ENCODE measurements at regions not wholly inside any gene's neighbourhood (a gene's known extent, or its start where the extent isn't known, plus 50 kb on each side); places are given as distances from the start of the nearest gene placed in this dataset.

DNA sequence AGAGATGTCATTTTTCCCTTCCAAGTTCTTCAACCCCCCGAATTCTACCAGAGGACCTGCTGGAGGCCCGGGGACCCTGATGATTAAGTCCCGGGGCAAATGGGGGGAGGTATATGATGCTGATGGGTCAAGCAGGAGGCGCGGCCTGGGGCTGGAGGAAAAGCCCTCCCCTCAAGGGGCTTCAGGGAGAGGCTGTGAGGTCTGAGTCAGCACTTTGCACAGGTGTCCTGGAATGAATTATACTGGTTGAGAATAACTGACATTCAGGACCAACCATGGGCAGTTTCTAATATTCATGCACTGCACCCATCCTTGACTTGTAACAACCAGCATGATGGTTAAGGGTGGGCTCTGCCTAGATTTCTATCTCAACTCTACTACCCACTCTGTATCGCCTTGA, 146.8 kb upstream of the SYT13 start:
- peaks cover 21% of the 10 kb centered on the region for H3K27me3 Mint-ChIP-seq (ENCODE audit: insufficient read depth, unreplicated experiment)
- peaks cover 6% of the 10 kb centered on the region for H3K36me3 Mint-ChIP-seq (ENCODE audit: insufficient read depth, unreplicated experiment)
- no peak for DNase-seq
- Histone ChIP-seq H3K4me3 (ENCODE audit: low read depth, low read length) (no peak overlapping the region), H3K36me3 (ENCODE audit: control insufficient read depth, insufficient read depth, low read length) (no peaks in the 10 kb centered on the region), H3K27me3 (replicated peaks; ENCODE audit: control insufficient read depth, insufficient read depth, low read length) (peaks cover 1% of the 10 kb centered on the region; the same call in 1 of the 2 replicates), H3K4me1 (no peaks in the 10 kb centered on the region), H3K9me3 (no peaks in the 10 kb centered on the region)
- no TSS peak for BruUV-seq (replicated peaks)
- intact Hi-C loops (cut with micrococcal nuclease; ENCODE audit: unreplicated experiment): no loop called here
- H3K4me1 Mint-ChIP-seq (ENCODE audit: low read depth, unreplicated experiment): no peaks in the 10 kb centered on the region
- H3K27ac Mint-ChIP-seq (ENCODE audit: unreplicated experiment): no peak overlapping the region
- ChIA-PET CTCF (no interaction called here), POLR2A (no interaction called here)
- TF ChIP-seq, protein P1, sequence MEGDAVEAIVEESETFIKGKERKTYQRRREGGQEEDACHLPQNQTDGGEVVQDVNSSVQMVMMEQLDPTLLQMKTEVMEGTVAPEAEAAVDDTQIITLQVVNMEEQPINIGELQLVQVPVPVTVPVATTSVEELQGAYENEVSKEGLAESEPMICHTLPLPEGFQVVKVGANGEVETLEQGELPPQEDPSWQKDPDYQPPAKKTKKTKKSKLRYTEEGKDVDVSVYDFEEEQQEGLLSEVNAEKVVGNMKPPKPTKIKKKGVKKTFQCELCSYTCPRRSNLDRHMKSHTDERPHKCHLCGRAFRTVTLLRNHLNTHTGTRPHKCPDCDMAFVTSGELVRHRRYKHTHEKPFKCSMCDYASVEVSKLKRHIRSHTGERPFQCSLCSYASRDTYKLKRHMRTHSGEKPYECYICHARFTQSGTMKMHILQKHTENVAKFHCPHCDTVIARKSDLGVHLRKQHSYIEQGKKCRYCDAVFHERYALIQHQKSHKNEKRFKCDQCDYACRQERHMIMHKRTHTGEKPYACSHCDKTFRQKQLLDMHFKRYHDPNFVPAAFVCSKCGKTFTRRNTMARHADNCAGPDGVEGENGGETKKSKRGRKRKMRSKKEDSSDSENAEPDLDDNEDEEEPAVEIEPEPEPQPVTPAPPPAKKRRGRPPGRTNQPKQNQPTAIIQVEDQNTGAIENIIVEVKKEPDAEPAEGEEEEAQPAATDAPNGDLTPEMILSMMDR (IDR thresholded peaks at IDR 0.05; ENCODE audit: insufficient read depth in 1 of 2, low read depth in 1 of 2, low read length in 1 of 2, severe bottlenecking in 1 of 2, unreplicated experiment in 1 of 2): no peak
- no peaks in the 10 kb centered on the region for H3K9me3 Mint-ChIP-seq (ENCODE audit: unreplicated experiment)
- H3K4me3 Mint-ChIP-seq (ENCODE audit: unreplicated experiment): no peak overlapping the region

DNA sequence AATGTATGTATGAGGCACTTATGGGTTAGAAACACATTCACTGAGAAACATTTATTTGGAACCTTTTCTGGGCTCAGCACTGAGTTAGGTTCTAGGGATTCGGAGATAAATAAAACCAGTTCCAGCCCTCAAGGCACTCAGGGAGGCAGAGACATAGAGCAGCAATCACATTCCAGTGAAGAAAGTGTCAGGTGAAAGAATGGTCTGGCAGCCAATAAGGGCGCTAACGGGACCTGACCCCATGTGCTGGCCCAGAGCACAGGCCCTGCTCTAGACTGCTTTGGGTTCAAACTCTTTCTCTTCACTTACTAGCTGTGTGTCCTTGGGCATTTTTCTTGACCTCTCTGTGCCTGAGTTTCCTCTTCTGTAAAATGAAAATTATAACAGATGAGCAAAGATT, 146.0 kb upstream of the SYT13 start:
- DNase-seq: no peak
- Mint-ChIP-seq H3K9me3 (ENCODE audit: unreplicated experiment) (no peaks in the 10 kb centered on the region), H3K27ac (ENCODE audit: unreplicated experiment) (no peak overlapping the region), H3K27me3 (ENCODE audit: insufficient read depth, unreplicated experiment) (peaks cover 21% of the 10 kb centered on the region), H3K4me1 (ENCODE audit: low read depth, unreplicated experiment) (no peaks in the 10 kb centered on the region), H3K4me3 (ENCODE audit: unreplicated experiment) (no peak overlapping the region), H3K36me3 (ENCODE audit: insufficient read depth, unreplicated experiment) (peaks cover 6% of the 10 kb centered on the region)
- ChIA-PET CTCF (no interaction called here), POLR2A (no interaction called here)
- Histone ChIP-seq H3K9me3 (no peaks in the 10 kb centered on the region), H3K27me3 (replicated peaks; ENCODE audit: control insufficient read depth, insufficient read depth, low read length) (peaks cover 1% of the 10 kb centered on the region; the same call in 1 of the 2 replicates), H3K4me1 (no peaks in the 10 kb centered on the region), H3K36me3 (ENCODE audit: control insufficient read depth, insufficient read depth, low read length) (no peaks in the 10 kb centered on the region), H3K4me3 (ENCODE audit: low read depth, low read length) (no peak overlapping the region)
- no TSS peak for BruUV-seq (replicated peaks)
- intact Hi-C loops (cut with micrococcal nuclease; ENCODE audit: unreplicated experiment): no loop called here
- TF ChIP-seq, protein P1 (IDR thresholded peaks at IDR 0.05; ENCODE audit: insufficient read depth in 1 of 2, low read depth in 1 of 2, low read length in 1 of 2, severe bottlenecking in 1 of 2, unreplicated experiment in 1 of 2): no peak

DNA sequence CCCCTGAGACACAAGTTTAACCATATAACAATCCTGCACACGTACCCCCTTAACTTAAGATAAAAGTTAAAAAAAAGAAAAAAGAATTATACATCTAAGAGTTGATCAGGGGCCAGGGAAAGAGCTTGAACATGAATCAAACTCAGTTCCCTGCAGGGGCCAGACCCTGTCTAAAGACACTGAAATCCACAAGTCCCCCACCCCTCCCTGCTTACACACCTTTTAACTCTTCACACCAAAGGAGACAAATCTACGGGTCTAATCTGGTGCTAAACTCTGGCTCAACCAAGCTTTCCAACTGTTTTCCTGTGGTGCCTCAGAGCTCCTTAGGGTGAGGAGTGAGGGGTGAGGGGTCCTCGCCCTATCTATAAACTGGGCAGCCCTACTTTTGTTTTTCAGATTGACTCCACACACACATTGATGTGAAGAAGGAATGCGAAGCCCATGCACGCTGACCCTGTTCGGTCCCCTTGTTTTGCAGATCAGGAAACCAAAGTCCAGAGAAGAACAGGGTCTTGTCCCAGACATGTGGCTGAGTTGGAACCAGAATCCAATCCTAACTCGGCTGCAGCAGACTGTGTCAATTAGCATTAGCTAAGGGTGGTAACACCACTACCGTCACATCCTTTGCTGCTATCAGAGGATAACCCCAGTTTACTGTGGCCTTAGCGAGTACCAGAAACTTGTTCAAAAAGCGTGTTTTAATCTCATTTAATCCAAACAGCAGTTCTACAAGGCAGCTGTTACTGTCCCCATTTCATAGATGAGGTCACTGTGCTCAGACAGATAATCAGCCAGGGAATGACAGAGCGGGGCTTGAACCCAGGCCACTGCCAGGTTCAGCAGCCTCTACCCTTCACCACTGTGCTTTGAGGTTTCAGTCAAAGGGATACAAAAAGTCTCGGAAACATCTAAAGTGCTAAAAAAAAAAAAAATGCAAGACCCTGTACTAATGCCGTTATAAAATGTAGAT, 145.2 kb upstream of the SYT13 start:
- Mint-ChIP-seq H3K9me3 (ENCODE audit: unreplicated experiment) (no peaks in the 10 kb centered on the region), H3K27me3 (ENCODE audit: insufficient read depth, unreplicated experiment) (peaks cover 29% of the 10 kb centered on the region), H3K27ac (ENCODE audit: unreplicated experiment) (no peak overlapping the region), H3K36me3 (ENCODE audit: insufficient read depth, unreplicated experiment) (peaks cover 6% of the 10 kb centered on the region), H3K4me1 (ENCODE audit: low read depth, unreplicated experiment) (no peaks in the 10 kb centered on the region), H3K4me3 (ENCODE audit: unreplicated experiment) (no peak overlapping the region)
- Histone ChIP-seq H3K9me3 (no peaks in the 10 kb centered on the region), H3K36me3 (ENCODE audit: control insufficient read depth, insufficient read depth, low read length) (no peaks in the 10 kb centered on the region), H3K4me3 (ENCODE audit: low read depth, low read length) (no peak overlapping the region), H3K27me3 (replicated peaks; ENCODE audit: control insufficient read depth, insufficient read depth, low read length) (peaks cover 5% of the 10 kb centered on the region), H3K4me1 (no peaks in the 10 kb centered on the region)
- BruUV-seq (replicated peaks): no TSS peak
- TF ChIP-seq, protein P1 (IDR thresholded peaks at IDR 0.05; ENCODE audit: insufficient read depth in 1 of 2, low read depth in 1 of 2, low read length in 1 of 2, severe bottlenecking in 1 of 2, unreplicated experiment in 1 of 2): no peak
- CTCF ChIA-PET: no interaction called here
- intact Hi-C loops (cut with micrococcal nuclease; ENCODE audit: unreplicated experiment): no loop called here
- no peak for DNase-seq
- POLR2A ChIA-PET: no interaction called here

Measured in Caco-2 (cell line).